CD14-positive monocyte (primary cell): ENCODE measurements at regions not wholly inside any gene's neighbourhood (a gene's known extent, or its start where the extent isn't known, plus 50 kb on each side); places are given as distances from the start of the nearest gene placed in this dataset.
A peak's percentile ranks its signal among the peaks of the same experiment; 100 is the strongest.

Experiments used
- DNase-seq, 3 donors: peaks; one replicate each; pipeline ENCODE4 v3.0.0-alpha.2; 2011 to 2022
- H2AFZ ChIP-seq: 2 replicates; pipeline ENCODE4 v1.6.0; 2012; ENCODE audit warnings: mild to moderate bottlenecking, low read depth, low read length, inconsistent platforms; ENCODE audit not compliant: insufficient read depth, poor library complexity, severe bottlenecking
- H3K27ac ChIP-seq, 2 donors: 1 replicate in 1 of 2; 2 replicates in 1 of 2; pipeline ENCODE4 v1.5.1; 2012 to 2013; ENCODE audit warnings: low read length in 2 of 2, control low read depth in 1 of 2, inconsistent platforms in 1 of 2, low read depth in 1 of 2, mild to moderate bottlenecking in 1 of 2
- H3K27me3 ChIP-seq, 2 donors: one replicate each; pipeline versions ENCODE4 v1.6.0 to v1.6.1; 2011 to 2013; ENCODE audit warnings: low read length in 2 of 2; ENCODE audit not compliant: control insufficient read depth in 2 of 2, insufficient read depth in 2 of 2
- H3K36me3 ChIP-seq, 2 donors: replicated peaks in 1 of 2; 1 replicate in 1 of 2; 2 replicates in 1 of 2; pipeline versions ENCODE4 v1.5.1 to v1.6.1; 2012 to 2013; ENCODE audit warnings: low read length in 2 of 2, control low read depth in 1 of 2, inconsistent platforms in 1 of 2, mild to moderate bottlenecking in 1 of 2; ENCODE audit not compliant: insufficient read depth in 2 of 2, control insufficient read depth in 1 of 2
- H3K4me1 ChIP-seq, 2 donors: 1 replicate in 1 of 2; 2 replicates in 1 of 2; pipeline versions ENCODE4 v1.5.1 to v1.6.1; 2012 to 2013; ENCODE audit warnings: low read length in 2 of 2, control low read depth in 1 of 2, inconsistent platforms in 1 of 2, mild to moderate bottlenecking in 1 of 2, moderate library complexity in 1 of 2; ENCODE audit not compliant: insufficient read depth in 2 of 2, control insufficient read depth in 1 of 2
- H3K4me2 ChIP-seq: replicated peaks from 2 replicates; pipeline ENCODE3; 2012; ENCODE audit warnings: low read length, moderate library complexity, mild to moderate bottlenecking; ENCODE audit not compliant: poor library complexity, severe bottlenecking; ENCODE audit errors: extremely low read depth
- H3K4me3 ChIP-seq, 3 experiments: fragments of 200-600 bp in 1 of 3; sonication (generic) in 1 of 3; replicated peaks in 1 of 3; 1 replicate in 2 of 3; 2 replicates in 1 of 3; pipeline ENCODE4 v1.5.1; 2011 to 2013; ENCODE audit warnings: low read length in 3 of 3, mild to moderate bottlenecking in 3 of 3, control low read depth in 2 of 3, low read depth in 2 of 3, inconsistent platforms in 1 of 3, moderate library complexity in 1 of 3
- H3K79me2 ChIP-seq: 2 replicates; pipeline ENCODE4 v1.6.0; 2012; ENCODE audit warnings: mild to moderate bottlenecking, control low read depth, inconsistent platforms, low read length, moderate library complexity; ENCODE audit not compliant: insufficient read depth
- H3K9ac ChIP-seq: 2 replicates; pipeline ENCODE4 v1.6.0; 2017; ENCODE audit warnings: low read length, mild to moderate bottlenecking; ENCODE audit not compliant: insufficient read depth, poor library complexity, severe bottlenecking
- H3K9me3 ChIP-seq, 2 donors: replicated peaks in 1 of 2; 1 replicate in 1 of 2; 2 replicates in 1 of 2; pipeline versions ENCODE4 v1.5.1 to v1.6.1; 2012 to 2013; ENCODE audit warnings: low read length in 2 of 2, control low read depth in 1 of 2; ENCODE audit not compliant: control insufficient read depth in 1 of 2, insufficient read depth in 1 of 2
- H4K20me1 ChIP-seq: 2 replicates; pipeline ENCODE4 v1.6.0; 2012; ENCODE audit warnings: mild to moderate bottlenecking, low read length, control low read depth, moderate library complexity; ENCODE audit not compliant: insufficient read depth
- H3K27ac Mint-ChIP-seq, 7 donors: one replicate each; pipeline ENCODE4 v1.8.0; 2020; ENCODE audit warnings: mild to moderate bottlenecking in 7 of 7, mixed read lengths in 7 of 7, moderate library complexity in 6 of 7, inconsistent platforms in 2 of 7
- H3K27me3 Mint-ChIP-seq, 3 donors: one replicate each; pipeline ENCODE4 v1.8.0; 2021 to 2022; ENCODE audit warnings: low read depth in 3 of 3, mild to moderate bottlenecking in 3 of 3, mixed read lengths in 3 of 3, moderate library complexity in 3 of 3, inconsistent platforms in 1 of 3
- H3K36me3 Mint-ChIP-seq, 2 donors: one replicate each; pipeline ENCODE4 v1.8.0; 2020; ENCODE audit warnings: mixed read lengths in 2 of 2, inconsistent platforms in 1 of 2, mild to moderate bottlenecking in 1 of 2
- H3K4me1 Mint-ChIP-seq: one replicate; pipeline ENCODE4 v1.8.0; 2020; ENCODE audit warnings: mild to moderate bottlenecking, mixed read lengths
- H3K4me3 Mint-ChIP-seq, 2 donors: one replicate each; pipeline ENCODE4 v1.8.0; 2020; ENCODE audit warnings: mild to moderate bottlenecking in 2 of 2, mixed read lengths in 2 of 2, moderate library complexity in 1 of 2
- H3K9me3 Mint-ChIP-seq, 7 donors: one replicate each; pipeline ENCODE4 v1.8.0; 2020 to 2022; ENCODE audit warnings: mixed read lengths in 7 of 7, mild to moderate bottlenecking in 6 of 7, moderate library complexity in 6 of 7, inconsistent platforms in 2 of 7
- CTCF ChIP-seq: fragments of 200-600 bp; IDR thresholded peaks from one replicate; pipeline ENCODE4 v1.8.0; 2022; ENCODE audit warnings: antibody characterized with exemption, mild to moderate bottlenecking
- WGBS: methylation state at CpG from one replicate; pipeline ENCODE4 v1.1.5; 2013; ENCODE audit warnings: missing lambda C conversion rate; ENCODE audit not compliant: insufficient coverage; 5-methylcytosine and 5-hydroxymethylcytosine counted together
- intact Hi-C, 2 donors: fragments of 100-400 bp; cut with micrococcal nuclease; formaldehyde crosslinking; loops; one replicate each; pipeline versions ENCODE4 v1.15.0 to v1.15.1; 2023

GRCh38 chr22:45094081-45094720, 69.5 kb upstream of the NUP50 start:
- H4K20me1 ChIP-seq, result no peaks in the 10 kb centered on the region
- H3K9ac ChIP-seq, result no peak overlapping the region
- Mint-ChIP-seq H3K4me3 (peak overlapping the region in 1 of 2 donors; percentile 19), H3K27ac (no peak overlapping the region), H3K27me3 (peaks cover 17 to 45% (median 22%) of the 10 kb centered on the region in 3 donors), H3K4me1 (peaks cover 4% of the 10 kb centered on the region), H3K9me3 (peaks cover 0 to 22% (median 7%) of the 10 kb centered on the region in 7 donors), H3K36me3 (no peaks in the 10 kb centered on the region)
- 83% methylated on average over 18 of the region's 18 CpGs for WGBS
- no peak overlapping the region for H3K4me3 ChIP-seq
- no peak overlapping the region for H3K4me2 ChIP-seq
- no peak overlapping the region for H3K27ac ChIP-seq
- intact Hi-C loops, result loop anchor here in 1 of 2 donors (10.0 kb wide), 1 partner anchor 461 kb away; no protein-coding TSS in a partner anchor
- no peak for TF ChIP-seq CTCF
- peaks cover 0 to 7% of the 10 kb centered on the region in 2 donors for H3K27me3 ChIP-seq
- H3K36me3 ChIP-seq, result no peaks in the 10 kb centered on the region
- H3K9me3 ChIP-seq, result peaks cover 0 to 9% of the 10 kb centered on the region in 2 donors
- no peaks in the 10 kb centered on the region for H3K4me1 ChIP-seq
- H3K79me2 ChIP-seq, result no peaks in the 10 kb centered on the region
- DNase-seq, result no peak
- H2AFZ ChIP-seq, result no peak overlapping the region

- Mint-ChIP-seq H3K4me1 (peaks cover 6% of the 10 kb centered on the region), H3K4me3 (no peak overlapping the region), H3K9me3 (peaks cover 0 to 22% (median 7%) of the 10 kb centered on the region in 7 donors), H3K27me3 (peaks cover 15 to 45% (median 22%) of the 10 kb centered on the region in 3 donors), H3K27ac (no peak overlapping the region), H3K36me3 (no peaks in the 10 kb centered on the region)
- WGBS, result 91% methylated on average over 5 of the region's 9 CpGs
- H3K27ac ChIP-seq, result no peak overlapping the region
- DNase-seq, result no peak
- no peaks in the 10 kb centered on the region for H3K36me3 ChIP-seq
- intact Hi-C loops, result loop anchor here in 1 of 2 donors (10.0 kb wide), 1 partner anchor 460 kb away; no protein-coding TSS in a partner anchor
- TF ChIP-seq CTCF, result no peak
- H4K20me1 ChIP-seq, result no peaks in the 10 kb centered on the region
- H3K27me3 ChIP-seq, result peaks cover 0 to 7% of the 10 kb centered on the region in 2 donors
- no peak overlapping the region for H3K4me2 ChIP-seq
- peaks cover 0 to 9% of the 10 kb centered on the region in 2 donors for H3K9me3 ChIP-seq
- no peaks in the 10 kb centered on the region for H3K4me1 ChIP-seq
- H3K4me3 ChIP-seq, result no peak overlapping the region
- no peaks in the 10 kb centered on the region for H3K79me2 ChIP-seq
- no peak overlapping the region for H2AFZ ChIP-seq
- no peak overlapping the region for H3K9ac ChIP-seq
Observed at GRCh38 chr22:45094825-45095224, 68.9 kb upstream of the NUP50 start.
